ENCODE measurements at regions not wholly inside any gene's neighbourhood (a gene's known extent, or its start where the extent isn't known, plus 50 kb on each side); places are given as distances from the start of the nearest gene placed in this dataset.

DNA sequence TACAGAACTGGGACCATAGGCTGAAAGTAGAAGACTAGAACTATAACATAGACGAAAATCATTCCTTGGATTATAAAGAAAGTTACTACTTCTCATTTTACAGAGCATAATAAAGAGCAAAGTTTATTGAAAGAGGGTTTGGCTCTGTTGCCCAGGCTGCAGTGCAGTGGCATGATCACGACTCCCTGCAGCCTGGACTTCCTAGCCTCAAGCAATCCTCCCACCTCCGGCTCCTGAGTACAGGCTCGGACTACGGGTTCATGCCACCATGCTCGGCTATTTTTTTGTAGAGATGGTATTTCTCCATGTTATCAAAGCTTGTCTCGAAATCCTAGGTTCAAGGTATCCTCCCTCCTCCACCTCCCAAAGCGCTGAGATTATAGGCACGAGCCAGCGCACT is 190.1 kb upstream of the FOXG1 start:
- in situ Hi-C loops (cut with MboI): no loop called here
- no peak overlapping the region for H3K4me2 ChIP-seq (ENCODE audit: unreplicated experiment)
- no peak overlapping the region for H2AFZ ChIP-seq
- WGBS, 2 experiments (ENCODE audit: low coverage in 1 of 2, low lambda C conversion rate in 2 of 2, missing lambda C conversion rate in 2 of 2): 34 to 36% methylated on average over 10 of the region's 10 CpGs
- H3K36me3 ChIP-seq (ENCODE audit: low read depth): no peaks in the 10 kb centered on the region
- no peaks in the 10 kb centered on the region for H3K79me2 ChIP-seq (ENCODE audit: insufficient read depth)
- H3K9ac ChIP-seq: no peak overlapping the region
- no peaks in the 10 kb centered on the region for H3K27me3 ChIP-seq (replicated peaks; ENCODE audit: insufficient read depth)
- H3K9me3 ChIP-seq (ENCODE audit: low read depth): no peaks in the 10 kb centered on the region
- H4K20me1 ChIP-seq (ENCODE audit: insufficient read depth): no peaks in the 10 kb centered on the region
- no peaks in the 10 kb centered on the region for H3K9me2 ChIP-seq (ENCODE audit: insufficient read depth)
- H3F3A ChIP-seq (ENCODE audit: insufficient read depth): no peaks in the 10 kb centered on the region
- no peak overlapping the region for H3K4me3 ChIP-seq
- no peak for TF ChIP-seq EZH2 (IDR thresholded peaks at IDR 0.05; ENCODE audit: insufficient read depth, poor library complexity, severe bottlenecking)
- TF ChIP-seq EZH2phosphoT487 (IDR thresholded peaks at IDR 0.05; ENCODE audit: insufficient read depth, low read depth): no peak
- no peak overlapping the region for H3K27ac ChIP-seq
- no peaks in the 10 kb centered on the region for H3K4me1 ChIP-seq (ENCODE audit: insufficient read depth)
- no peak for DNase-seq

- Histone ChIP-seq H3K79me2 (ENCODE audit: insufficient read depth) (no peaks in the 10 kb centered on the region), H3K27me3 (replicated peaks; ENCODE audit: insufficient read depth) (no peaks in the 10 kb centered on the region), H3K4me2 (ENCODE audit: unreplicated experiment) (no peak overlapping the region), H3K4me1 (ENCODE audit: insufficient read depth) (no peaks in the 10 kb centered on the region), H4K20me1 (ENCODE audit: insufficient read depth) (no peaks in the 10 kb centered on the region), H3K9me3 (ENCODE audit: low read depth) (no peaks in the 10 kb centered on the region), H2AFZ (no peak overlapping the region), H3K4me3 (no peak overlapping the region), H3F3A (ENCODE audit: insufficient read depth) (no peaks in the 10 kb centered on the region), H3K27ac (no peak overlapping the region), H3K9ac (no peak overlapping the region), H3K36me3 (ENCODE audit: low read depth) (no peaks in the 10 kb centered on the region), H3K9me2 (ENCODE audit: insufficient read depth) (no peaks in the 10 kb centered on the region)
- TF ChIP-seq EZH2 (IDR thresholded peaks at IDR 0.05; ENCODE audit: insufficient read depth, poor library complexity, severe bottlenecking) (no peak), EZH2phosphoT487 (IDR thresholded peaks at IDR 0.05; ENCODE audit: insufficient read depth, low read depth) (no peak)
- no peak for DNase-seq
- WGBS, 2 experiments (ENCODE audit: low coverage in 1 of 2, low lambda C conversion rate in 2 of 2, missing lambda C conversion rate in 2 of 2): 4 to 5% methylated on average over 3 of the region's 3 CpGs
- in situ Hi-C loops (cut with MboI): no loop called here
Observed at GRCh38 chr14:28577187-28577586, 189.4 kb upstream of the FOXG1 start.

GRCh38 chr14:28577711-28578131 is 188.9 kb upstream of the FOXG1 start:
- H3K36me3 ChIP-seq (ENCODE audit: low read depth): no peaks in the 10 kb centered on the region
- no peak overlapping the region for H3K4me2 ChIP-seq (ENCODE audit: unreplicated experiment)
- H3K9me2 ChIP-seq (ENCODE audit: insufficient read depth): no peaks in the 10 kb centered on the region
- in situ Hi-C loops (cut with MboI): no loop called here
- DNase-seq: no peak
- no peak overlapping the region for H3K4me3 ChIP-seq
- TF ChIP-seq EZH2phosphoT487 (IDR thresholded peaks at IDR 0.05; ENCODE audit: insufficient read depth, low read depth): no peak
- no peak for TF ChIP-seq EZH2 (IDR thresholded peaks at IDR 0.05; ENCODE audit: insufficient read depth, poor library complexity, severe bottlenecking)
- no peaks in the 10 kb centered on the region for H4K20me1 ChIP-seq (ENCODE audit: insufficient read depth)
- no peaks in the 10 kb centered on the region for H3K4me1 ChIP-seq (ENCODE audit: insufficient read depth)
- H3K79me2 ChIP-seq (ENCODE audit: insufficient read depth): no peaks in the 10 kb centered on the region
- H3K9me3 ChIP-seq (ENCODE audit: low read depth): no peaks in the 10 kb centered on the region
- H3K9ac ChIP-seq: no peak overlapping the region
- no peaks in the 10 kb centered on the region for H3F3A ChIP-seq (ENCODE audit: insufficient read depth)
- no peak overlapping the region for H3K27ac ChIP-seq
- 2 to 3% methylated on average over 2 of the region's 2 CpGs for WGBS, 2 experiments (ENCODE audit: low coverage in 1 of 2, low lambda C conversion rate in 2 of 2, missing lambda C conversion rate in 2 of 2)
- no peaks in the 10 kb centered on the region for H3K27me3 ChIP-seq (replicated peaks; ENCODE audit: insufficient read depth)
- no peak overlapping the region for H2AFZ ChIP-seq

GRCh38 chr14:28584951-28585350 is 181.6 kb upstream of the FOXG1 start:
- Histone ChIP-seq H3K9me3 (ENCODE audit: low read depth) (no peaks in the 10 kb centered on the region), H3K4me3 (no peak overlapping the region), H3K9ac (no peak overlapping the region), H3K36me3 (ENCODE audit: low read depth) (no peaks in the 10 kb centered on the region), H3K9me2 (ENCODE audit: insufficient read depth) (no peaks in the 10 kb centered on the region), H3F3A (ENCODE audit: insufficient read depth) (no peaks in the 10 kb centered on the region), H3K4me2 (ENCODE audit: unreplicated experiment) (no peak overlapping the region), H2AFZ (no peak overlapping the region), H3K4me1 (ENCODE audit: insufficient read depth) (no peaks in the 10 kb centered on the region), H4K20me1 (ENCODE audit: insufficient read depth) (no peaks in the 10 kb centered on the region), H3K79me2 (ENCODE audit: insufficient read depth) (no peaks in the 10 kb centered on the region), H3K27ac (no peak overlapping the region), H3K27me3 (replicated peaks; ENCODE audit: insufficient read depth) (no peaks in the 10 kb centered on the region)
- WGBS, 2 experiments (ENCODE audit: low coverage in 1 of 2, low lambda C conversion rate in 2 of 2, missing lambda C conversion rate in 2 of 2): 15 to 23% methylated on average over 2 of the region's 2 CpGs
- TF ChIP-seq EZH2phosphoT487 (IDR thresholded peaks at IDR 0.05; ENCODE audit: insufficient read depth, low read depth) (no peak), EZH2 (IDR thresholded peaks at IDR 0.05; ENCODE audit: insufficient read depth, poor library complexity, severe bottlenecking) (no peak)
- in situ Hi-C loops (cut with MboI): no loop called here
- no peak for DNase-seq

- in situ Hi-C loops (cut with MboI): no loop called here
- H3K36me3 ChIP-seq (ENCODE audit: low read depth): no peaks in the 10 kb centered on the region
- no peak for DNase-seq
- no peaks in the 10 kb centered on the region for H3K4me1 ChIP-seq (ENCODE audit: insufficient read depth)
- 0 to 5% methylated on average over 1 of the region's 1 CpG for WGBS, 2 experiments (ENCODE audit: low coverage in 1 of 2, low lambda C conversion rate in 2 of 2, missing lambda C conversion rate in 2 of 2)
- H3F3A ChIP-seq (ENCODE audit: insufficient read depth): no peaks in the 10 kb centered on the region
- no peak overlapping the region for H3K27ac ChIP-seq
- H4K20me1 ChIP-seq (ENCODE audit: insufficient read depth): no peaks in the 10 kb centered on the region
- H3K9me2 ChIP-seq (ENCODE audit: insufficient read depth): no peaks in the 10 kb centered on the region
- H3K79me2 ChIP-seq (ENCODE audit: insufficient read depth): no peaks in the 10 kb centered on the region
- H3K9ac ChIP-seq: no peak overlapping the region
- no peak overlapping the region for H3K4me3 ChIP-seq
- TF ChIP-seq EZH2 (IDR thresholded peaks at IDR 0.05; ENCODE audit: insufficient read depth, poor library complexity, severe bottlenecking) (no peak), EZH2phosphoT487 (IDR thresholded peaks at IDR 0.05; ENCODE audit: insufficient read depth, low read depth) (no peak)
- H3K27me3 ChIP-seq (replicated peaks; ENCODE audit: insufficient read depth): no peaks in the 10 kb centered on the region
- peaks cover 2% of the 10 kb centered on the region for H3K9me3 ChIP-seq (ENCODE audit: low read depth)
- H2AFZ ChIP-seq: no peak overlapping the region
- H3K4me2 ChIP-seq (ENCODE audit: unreplicated experiment): no peak overlapping the region
Observed at GRCh38 chr14:28589792-28590191, 176.8 kb upstream of the FOXG1 start.
